BJ (cell line): ENCODE measurements at regions not wholly inside any gene's neighbourhood (a gene's known extent, or its start where the extent isn't known, plus 50 kb on each side); places are given as distances from the start of the nearest gene placed in this dataset.

Source experiments
- CTCF ChIA-PET: fragments of 350-600 bp; formaldehyde crosslinking; extraction: SDS; loops from one replicate; lab custom pipeline; 2021; ENCODE audit warnings: antibody characterized with exemption, inconsistent platforms; lab: Yijun Ruan, JAX
- POLR2A ChIA-PET: fragments of 300-600 bp; sonication (Branson Sonifier 250); formaldehyde crosslinking; extraction: SDS; loops from one replicate; lab custom pipeline; 2021; ENCODE audit warnings: antibody characterized with exemption; lab: Charles Lee
- DNase-seq: peaks from one replicate; pipeline ENCODE4 v3.0.0-alpha.2; 2011; ENCODE audit warnings: low read depth
- H3K27me3 ChIP-seq: 2 replicates; pipeline ENCODE4 v1.6.0; 2011; ENCODE audit warnings: low read length; ENCODE audit not compliant: control insufficient read depth, insufficient read depth
- H3K36me3 ChIP-seq: 2 replicates; pipeline ENCODE4 v1.5.1; 2011; ENCODE audit warnings: low read length; ENCODE audit not compliant: control insufficient read depth, insufficient read depth
- H3K4me3 ChIP-seq: 2 replicates; pipeline ENCODE4 v1.5.1; 2011; ENCODE audit warnings: low read depth, mild to moderate bottlenecking, control low read depth, low read length
- TF ChIP-seq, protein P1 (sequence below): IDR thresholded peaks from 2 replicates; pipeline ENCODE4 v1.5.1; 2011; ENCODE audit warnings: low read depth, mild to moderate bottlenecking, control low read depth, inconsistent platforms, low read length, moderate library complexity; ENCODE audit not compliant: insufficient read depth

- DNase-seq: no peak
- POLR2A ChIA-PET: no interaction called here
Observed at GRCh38 chr9:89826186-89826585, 221.4 kb downstream of the GADD45G start.

DNA sequence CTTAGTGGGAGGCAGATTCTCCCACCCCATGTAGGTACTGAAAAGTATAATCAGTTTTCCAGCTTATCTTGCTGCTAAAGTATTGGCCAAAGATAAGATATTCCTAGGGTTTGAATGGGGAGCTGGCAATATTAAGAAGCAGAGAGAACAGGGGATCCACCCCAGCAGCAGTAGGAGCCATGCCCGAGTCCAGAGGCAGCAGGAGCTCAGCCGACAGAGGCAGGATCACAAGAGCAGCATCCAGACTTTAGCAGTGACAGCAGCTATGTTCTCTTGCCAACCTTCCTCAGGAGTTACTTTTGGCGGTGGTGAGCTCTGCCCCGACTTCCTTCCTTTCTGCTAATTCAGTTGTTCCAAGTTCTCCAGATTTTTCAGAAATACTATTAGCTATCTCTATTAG is 224.5 kb downstream of the GADD45G start:
- H3K27me3 ChIP-seq: no peaks in the 10 kb centered on the region
- ChIA-PET CTCF (no interaction called here), POLR2A (no interaction called here)
- TF ChIP-seq, protein P1, sequence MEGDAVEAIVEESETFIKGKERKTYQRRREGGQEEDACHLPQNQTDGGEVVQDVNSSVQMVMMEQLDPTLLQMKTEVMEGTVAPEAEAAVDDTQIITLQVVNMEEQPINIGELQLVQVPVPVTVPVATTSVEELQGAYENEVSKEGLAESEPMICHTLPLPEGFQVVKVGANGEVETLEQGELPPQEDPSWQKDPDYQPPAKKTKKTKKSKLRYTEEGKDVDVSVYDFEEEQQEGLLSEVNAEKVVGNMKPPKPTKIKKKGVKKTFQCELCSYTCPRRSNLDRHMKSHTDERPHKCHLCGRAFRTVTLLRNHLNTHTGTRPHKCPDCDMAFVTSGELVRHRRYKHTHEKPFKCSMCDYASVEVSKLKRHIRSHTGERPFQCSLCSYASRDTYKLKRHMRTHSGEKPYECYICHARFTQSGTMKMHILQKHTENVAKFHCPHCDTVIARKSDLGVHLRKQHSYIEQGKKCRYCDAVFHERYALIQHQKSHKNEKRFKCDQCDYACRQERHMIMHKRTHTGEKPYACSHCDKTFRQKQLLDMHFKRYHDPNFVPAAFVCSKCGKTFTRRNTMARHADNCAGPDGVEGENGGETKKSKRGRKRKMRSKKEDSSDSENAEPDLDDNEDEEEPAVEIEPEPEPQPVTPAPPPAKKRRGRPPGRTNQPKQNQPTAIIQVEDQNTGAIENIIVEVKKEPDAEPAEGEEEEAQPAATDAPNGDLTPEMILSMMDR: no peak
- no peak overlapping the region for H3K4me3 ChIP-seq
- DNase-seq: no peak
- no peaks in the 10 kb centered on the region for H3K36me3 ChIP-seq

More at GRCh38 chr9:89826186-89826585, 221.4 kb downstream of the GADD45G start:
- Histone ChIP-seq H3K36me3 (no peaks in the 10 kb centered on the region), H3K27me3 (no peaks in the 10 kb centered on the region), H3K4me3 (no peak overlapping the region)
- TF ChIP-seq, protein P1: no peak
- CTCF ChIA-PET: interaction anchor here (1.2 kb wide), 1 partner anchor 222 kb away, joined by 3 read pairs; no protein-coding TSS in a partner anchor

DNA sequence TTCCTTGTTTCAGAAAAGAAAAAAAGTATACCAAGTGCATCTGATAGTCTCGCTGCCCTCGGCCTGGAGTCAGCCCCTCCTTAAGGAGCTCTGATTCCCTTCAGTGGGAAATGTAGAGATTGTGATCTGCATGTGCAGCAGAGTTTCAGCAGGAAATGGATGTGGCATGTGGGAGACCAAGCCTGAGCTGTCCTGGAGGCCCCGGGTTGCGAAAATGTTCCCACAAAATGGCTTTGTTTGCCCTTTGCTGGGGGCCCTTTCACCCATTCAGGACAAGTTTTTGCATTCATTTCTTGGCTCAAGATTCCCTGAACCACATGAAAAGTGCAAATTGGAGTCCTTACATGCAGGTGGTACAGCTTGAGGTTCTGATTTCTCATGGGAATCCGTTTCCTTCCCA is 230.9 kb downstream of the GADD45G start:
- Histone ChIP-seq H3K36me3 (no peaks in the 10 kb centered on the region), H3K4me3 (no peak overlapping the region), H3K27me3 (no peaks in the 10 kb centered on the region)
- DNase-seq: no peak
- TF ChIP-seq, protein P1: no peak
- ChIA-PET CTCF (interaction anchor here (1.8 kb wide), 1 partner anchor 12 kb away, joined by 4 read pairs; no protein-coding TSS in a partner anchor), POLR2A (no interaction called here)

GRCh38 chr9:89837162-89837933 is 232.5 kb downstream of the GADD45G start:
- ChIA-PET CTCF (no interaction called here), POLR2A (no interaction called here)
- DNase-seq: no peak
- Histone ChIP-seq H3K4me3 (no peak overlapping the region), H3K36me3 (no peaks in the 10 kb centered on the region), H3K27me3 (no peaks in the 10 kb centered on the region)
- TF ChIP-seq, protein P1: no peak

GRCh38 chr9:89837934-89838310 is 233.1 kb downstream of the GADD45G start:
- H3K27me3 ChIP-seq: no peaks in the 10 kb centered on the region
- no peak for DNase-seq
- ChIA-PET POLR2A (no interaction called here), CTCF (interaction anchor here (0.6 kb wide), 1 partner anchor 13 kb away, joined by 3 read pairs; no protein-coding TSS in a partner anchor)
- no peak overlapping the region for H3K4me3 ChIP-seq
- TF ChIP-seq, protein P1: no peak
- H3K36me3 ChIP-seq: no peaks in the 10 kb centered on the region
